LNCaP clone FGC (cell line): ENCODE measurements at regions not wholly inside any gene's neighbourhood (a gene's known extent, or its start where the extent isn't known, plus 50 kb on each side); places are given as distances from the start of the nearest gene placed in this dataset.

Experiments
- DNase-seq: peaks from one replicate; pipeline ENCODE4 v3.0.0-alpha.2; 2011; ENCODE audit warnings: low read depth
- H3K4me3 ChIP-seq: 2 replicates; pipeline ENCODE4 v1.5.1; 2011; ENCODE audit warnings: mild to moderate bottlenecking, low read depth, low read length, control low read depth
- CTCF ChIP-seq: IDR thresholded peaks from 2 replicates; pipeline ENCODE4 v1.5.1; 2012; ENCODE audit warnings: mild to moderate bottlenecking; ENCODE audit not compliant: control insufficient read depth, insufficient read depth; ENCODE audit errors: extremely low read depth

- TF ChIP-seq CTCF: no peak
- DNase-seq: no peak
- no peak overlapping the region for H3K4me3 ChIP-seq
Observed at GRCh38 chr13:69580255-69580654, 527.4 kb upstream of the ATXN8OS start.

GRCh38 chr13:69579351-69579750, 528.3 kb upstream of the ATXN8OS start:
- DNase-seq: peak; percentile 4
- TF ChIP-seq CTCF: peak; percentile 41
- no peak overlapping the region for H3K4me3 ChIP-seq

GRCh38 chr13:69571606-69572323, 535.9 kb upstream of the ATXN8OS start:
- DNase-seq: no peak
- no peak for TF ChIP-seq CTCF
- no peak overlapping the region for H3K4me3 ChIP-seq

- no peak for TF ChIP-seq CTCF
- peak; percentile 17 for DNase-seq
- no peak overlapping the region for H3K4me3 ChIP-seq
Observed at GRCh38 chr13:69567514-69567913, 540.1 kb upstream of the ATXN8OS start.

- no peak overlapping the region for H3K4me3 ChIP-seq
- no peak for TF ChIP-seq CTCF
- DNase-seq: no peak
Observed at GRCh38 chr13:69566104-69566716, 541.4 kb upstream of the ATXN8OS start.

- no peak for TF ChIP-seq CTCF
- DNase-seq: no peak
- no peak overlapping the region for H3K4me3 ChIP-seq
Observed at GRCh38 chr13:69565334-69565733, 542.3 kb upstream of the ATXN8OS start.

GRCh38 chr13:69556540-69557196, 551.0 kb upstream of the ATXN8OS start:
- DNase-seq: no peak
- no peak for TF ChIP-seq CTCF
- H3K4me3 ChIP-seq: no peak overlapping the region
